ENCODE measurements at regions not wholly inside any gene's neighbourhood (a gene's known extent, or its start where the extent isn't known, plus 50 kb on each side); places are given as distances from the start of the nearest gene placed in this dataset.

DNA sequence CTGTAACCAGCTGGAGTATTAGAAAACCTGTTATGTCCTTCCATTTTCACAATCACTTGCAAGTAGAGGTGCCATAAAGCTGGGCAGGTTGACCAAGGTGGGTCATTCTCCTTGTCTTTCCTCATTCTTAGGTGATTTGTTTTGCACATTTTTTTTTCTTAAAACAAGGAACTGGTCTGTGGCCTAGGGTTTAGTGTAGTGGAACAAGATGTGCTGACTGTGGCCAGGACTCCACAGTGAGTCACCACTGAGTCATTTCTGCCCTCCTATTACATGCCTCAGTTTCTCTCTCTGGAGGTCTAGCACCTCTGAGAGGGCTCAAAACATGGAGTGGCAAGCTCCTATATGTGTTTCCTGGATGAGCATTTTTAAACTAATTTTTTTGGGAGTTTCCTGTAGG lies 355.9 kb downstream of the GPM6A start:
- Histone ChIP-seq H3K36me3 (ENCODE audit: low read depth, missing control alignments) (no peaks in the 10 kb centered on the region), H3K4me3 (no peak overlapping the region), H3K27me3 (no peaks in the 10 kb centered on the region), H3K27ac (no peak overlapping the region), H3K4me1 (no peaks in the 10 kb centered on the region), H3K9me3 (no peaks in the 10 kb centered on the region)
- TF ChIP-seq POLR2A (IDR thresholded peaks at IDR 0.05), result no peak
- TF ChIP-seq, protein P1, sequence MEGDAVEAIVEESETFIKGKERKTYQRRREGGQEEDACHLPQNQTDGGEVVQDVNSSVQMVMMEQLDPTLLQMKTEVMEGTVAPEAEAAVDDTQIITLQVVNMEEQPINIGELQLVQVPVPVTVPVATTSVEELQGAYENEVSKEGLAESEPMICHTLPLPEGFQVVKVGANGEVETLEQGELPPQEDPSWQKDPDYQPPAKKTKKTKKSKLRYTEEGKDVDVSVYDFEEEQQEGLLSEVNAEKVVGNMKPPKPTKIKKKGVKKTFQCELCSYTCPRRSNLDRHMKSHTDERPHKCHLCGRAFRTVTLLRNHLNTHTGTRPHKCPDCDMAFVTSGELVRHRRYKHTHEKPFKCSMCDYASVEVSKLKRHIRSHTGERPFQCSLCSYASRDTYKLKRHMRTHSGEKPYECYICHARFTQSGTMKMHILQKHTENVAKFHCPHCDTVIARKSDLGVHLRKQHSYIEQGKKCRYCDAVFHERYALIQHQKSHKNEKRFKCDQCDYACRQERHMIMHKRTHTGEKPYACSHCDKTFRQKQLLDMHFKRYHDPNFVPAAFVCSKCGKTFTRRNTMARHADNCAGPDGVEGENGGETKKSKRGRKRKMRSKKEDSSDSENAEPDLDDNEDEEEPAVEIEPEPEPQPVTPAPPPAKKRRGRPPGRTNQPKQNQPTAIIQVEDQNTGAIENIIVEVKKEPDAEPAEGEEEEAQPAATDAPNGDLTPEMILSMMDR (IDR thresholded peaks at IDR 0.05), result no peak
- DNase-seq, result no peak
- intact Hi-C loops (cut with DNase I; ENCODE audit: low total_unique reads), result no loop called here

DNA sequence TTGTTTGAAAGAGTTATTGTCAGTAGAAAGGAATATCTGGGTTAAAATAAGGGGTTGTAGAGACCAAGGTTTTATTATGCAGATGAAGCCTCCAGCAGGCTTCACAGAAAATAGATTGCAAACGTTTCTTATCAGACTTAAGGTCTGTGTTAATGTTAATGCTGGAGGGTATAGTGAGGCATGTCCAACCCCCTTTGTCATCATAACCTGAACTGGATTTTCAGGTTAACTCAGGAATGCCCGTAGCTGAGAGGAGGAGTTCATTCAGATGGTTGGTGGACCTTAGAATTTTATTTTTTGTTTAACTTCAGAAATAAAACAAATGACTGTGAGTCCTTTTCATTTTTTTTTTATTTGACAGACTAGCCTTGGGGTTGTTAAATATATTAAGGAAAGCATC lies 354.1 kb downstream of the GPM6A start:
- intact Hi-C loops (cut with DNase I; ENCODE audit: low total_unique reads), result no loop called here
- TF ChIP-seq POLR2A (IDR thresholded peaks at IDR 0.05), result no peak
- TF ChIP-seq, protein P1 (IDR thresholded peaks at IDR 0.05), result no peak
- 60 to 66% methylated on average over 2 of the region's 2 CpGs for WGBS, 2 donors

DNA sequence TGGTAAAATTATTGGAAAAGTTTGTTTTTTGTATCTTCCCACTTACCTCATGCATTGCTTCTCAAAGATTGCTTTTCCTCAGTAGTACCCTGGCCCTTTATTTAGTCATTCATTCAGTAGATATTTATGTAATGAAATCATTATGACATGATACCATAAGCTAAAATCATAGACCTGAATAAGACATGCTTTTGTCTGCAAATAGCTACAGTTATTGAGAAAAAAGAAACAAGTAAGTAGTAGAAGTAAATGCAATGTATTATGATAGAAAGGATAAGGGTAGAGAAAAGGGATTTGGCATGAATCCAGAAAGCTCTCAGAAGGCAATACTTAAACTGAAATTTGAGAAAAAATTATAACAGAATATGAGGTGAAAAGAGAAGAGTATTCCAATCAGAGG lies 352.5 kb downstream of the GPM6A start:
- no peak overlapping the region for H3K27ac ChIP-seq
- no peaks in the 10 kb centered on the region for H3K4me1 ChIP-seq
- no peaks in the 10 kb centered on the region for H3K9me3 ChIP-seq
- H3K36me3 ChIP-seq (ENCODE audit: low read depth, missing control alignments), result no peaks in the 10 kb centered on the region
- intact Hi-C loops (cut with DNase I; ENCODE audit: low total_unique reads), result no loop called here
- DNase-seq, result no peak
- no peaks in the 10 kb centered on the region for H3K27me3 ChIP-seq
- no peak overlapping the region for H3K4me3 ChIP-seq
- no peak for TF ChIP-seq POLR2A (IDR thresholded peaks at IDR 0.05)
- TF ChIP-seq, protein P1 (IDR thresholded peaks at IDR 0.05), result no peak

More for the DNA sequence above, 354.1 kb downstream of the GPM6A start:
- Histone ChIP-seq H3K4me3 (no peak overlapping the region), H3K27ac (no peak overlapping the region), H3K4me1 (no peaks in the 10 kb centered on the region), H3K9me3 (no peaks in the 10 kb centered on the region), H3K27me3 (no peaks in the 10 kb centered on the region), H3K36me3 (ENCODE audit: low read depth, missing control alignments) (no peaks in the 10 kb centered on the region)
- no peak for DNase-seq

DNA sequence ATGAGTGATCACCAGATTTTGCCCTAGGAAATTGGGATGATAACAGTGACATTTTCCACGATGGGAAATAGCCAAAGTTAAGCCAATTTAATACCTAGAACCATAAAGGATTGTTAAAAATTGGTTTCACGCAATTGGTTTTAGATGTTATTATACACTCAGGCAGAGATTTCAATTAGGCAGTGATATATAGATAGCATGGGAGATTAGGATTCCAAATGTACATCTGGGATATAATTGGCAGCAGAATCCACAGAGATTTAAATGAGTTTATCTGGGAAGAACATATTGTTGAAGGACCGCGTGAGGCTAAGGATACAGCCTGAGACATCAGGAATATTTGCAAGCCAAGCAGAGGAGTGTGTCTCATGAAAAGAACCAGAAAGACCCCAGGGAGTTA lies 351.6 kb downstream of the GPM6A start:
- intact Hi-C loops (cut with DNase I; ENCODE audit: low total_unique reads), result no loop called here
- Histone ChIP-seq H3K4me3 (no peak overlapping the region), H3K9me3 (no peaks in the 10 kb centered on the region), H3K27ac (no peak overlapping the region), H3K36me3 (ENCODE audit: low read depth, missing control alignments) (no peaks in the 10 kb centered on the region), H3K27me3 (no peaks in the 10 kb centered on the region), H3K4me1 (no peaks in the 10 kb centered on the region)
- WGBS, 2 donors, result 70 to 71% methylated on average over 4 of the region's 4 CpGs
- no peak for TF ChIP-seq POLR2A (IDR thresholded peaks at IDR 0.05)
- TF ChIP-seq, protein P1 (IDR thresholded peaks at IDR 0.05), result no peak
- no peak for DNase-seq

DNA sequence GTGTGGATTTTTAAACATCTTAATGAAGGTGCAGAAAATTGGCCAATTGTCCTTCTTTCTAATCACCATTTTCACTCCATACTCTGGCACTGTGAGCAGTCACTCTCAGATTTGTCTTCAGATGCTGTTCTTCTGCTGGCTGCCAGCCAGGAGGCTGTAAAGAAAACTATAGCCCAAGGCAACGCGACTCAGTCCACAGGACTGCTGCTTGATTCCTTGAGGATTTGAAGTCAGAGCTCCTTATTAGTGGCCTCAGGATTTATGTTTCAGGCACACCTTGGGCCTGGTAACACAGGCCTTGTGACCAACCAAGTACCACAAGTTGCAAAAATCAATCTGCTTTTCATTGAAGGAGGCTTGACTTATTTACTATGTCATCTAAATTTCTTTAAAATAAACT lies 342.6 kb downstream of the GPM6A start:
- 45 to 64% methylated on average over 2 of the region's 2 CpGs for WGBS, 2 donors
- Histone ChIP-seq H3K27ac (no peak overlapping the region), H3K4me3 (no peak overlapping the region), H3K36me3 (ENCODE audit: low read depth, missing control alignments) (no peaks in the 10 kb centered on the region), H3K9me3 (no peaks in the 10 kb centered on the region), H3K27me3 (no peaks in the 10 kb centered on the region), H3K4me1 (no peaks in the 10 kb centered on the region)
- TF ChIP-seq, protein P1 (IDR thresholded peaks at IDR 0.05), result no peak
- no peak for TF ChIP-seq POLR2A (IDR thresholded peaks at IDR 0.05)
- intact Hi-C loops (cut with DNase I; ENCODE audit: low total_unique reads), result no loop called here
- no peak for DNase-seq

Measured in testis (tissue), 2 donors.